SK-N-SH (cell line): ENCODE measurements at regions not wholly inside any gene's neighbourhood (a gene's known extent, or its start where the extent isn't known, plus 50 kb on each side); places are given as distances from the start of the nearest gene placed in this dataset.

Experiments used
- CTCF ChIA-PET: fragments of 300-600, 350-600 bp; formaldehyde crosslinking; extraction: SDS; loops from one replicate; lab custom pipeline; 2021; lab: Yijun Ruan, JAX
- POLR2A ChIA-PET: fragments of 350-600 bp; sonication (Branson Sonifier 250); formaldehyde crosslinking; extraction: SDS; loops from one replicate; lab custom pipeline; 2020; ENCODE audit warnings: antibody characterized with exemption, inconsistent platforms; lab: Yijun Ruan, JAX
- DNase-seq: peaks from one replicate; pipeline ENCODE4 v3.0.0; 2012
- H2AFZ ChIP-seq: fragments of 200-600 bp; sonication (generic); 2 replicates; pipeline ENCODE4 v1.8.1; 2016; ENCODE audit warnings: antibody characterized with exemption, mild to moderate bottlenecking, low read depth
- H3F3A ChIP-seq: fragments of 200-600 bp; sonication (generic); replicated peaks from 2 replicates; pipeline ENCODE3; 2016; ENCODE audit warnings: antibody characterized with exemption, mild to moderate bottlenecking; ENCODE audit not compliant: insufficient read depth
- H3K27ac ChIP-seq, 2 experiments: fragments of 200-500 bp in 1 of 2; fragments of 200-600 bp in 1 of 2; sonication (Bioruptor generic) in 1 of 2; sonication (generic), shearing (Covaris generic) in 1 of 2; 2 replicates each; pipeline versions ENCODE4 v1.5.1 to v1.6.1; 2014 to 2016; ENCODE audit warnings: low read depth in 2 of 2, inconsistent platforms in 1 of 2, low read length in 1 of 2, mild to moderate bottlenecking in 1 of 2, mixed read lengths in 1 of 2
- H3K27me3 ChIP-seq: fragments of 200-600 bp; sonication (generic), shearing (Covaris generic); 2 replicates; pipeline ENCODE4 v1.6.1; 2016; ENCODE audit warnings: mixed run types; ENCODE audit not compliant: insufficient read depth
- H3K36me3 ChIP-seq, 2 experiments: fragments of 200-500 bp in 1 of 2; fragments of 200-600 bp in 1 of 2; sonication (Bioruptor generic) in 1 of 2; sonication (generic) in 1 of 2; replicated peaks in 1 of 2; 2 replicates each; pipeline versions ENCODE3 to v1.5.1; 2014 to 2016; ENCODE audit warnings: low read length in 1 of 2, mild to moderate bottlenecking in 1 of 2; ENCODE audit not compliant: insufficient read depth in 2 of 2, control insufficient read depth in 1 of 2
- H3K4me1 ChIP-seq, 2 experiments: fragments of 200-500 bp in 1 of 2; fragments of 200-600 bp in 1 of 2; sonication (Bioruptor generic) in 1 of 2; sonication (generic), shearing (Covaris generic) in 1 of 2; 2 replicates each; pipeline versions ENCODE4 v1.5.1 to v1.6.1; 2014 to 2016; ENCODE audit warnings: low read depth in 1 of 2, low read length in 1 of 2, mixed run types in 1 of 2; ENCODE audit not compliant: insufficient read depth in 2 of 2, control insufficient read depth in 1 of 2
- H3K4me2 ChIP-seq: fragments of 200-600 bp; sonication (generic), shearing (Covaris generic); 2 replicates; pipeline ENCODE4 v1.6.1; 2017; ENCODE audit warnings: mixed run types
- H3K4me3 ChIP-seq, 2 experiments: fragments of 200-500 bp in 1 of 2; fragments of 200-600 bp in 1 of 2; sonication (Bioruptor generic) in 1 of 2; sonication (generic), shearing (Covaris generic) in 1 of 2; 2 replicates each; pipeline versions ENCODE4 v1.5.1 to v1.8.1; 2014 to 2016; ENCODE audit warnings: low read depth in 2 of 2, inconsistent platforms in 1 of 2, low read length in 1 of 2, mild to moderate bottlenecking in 1 of 2, mixed read lengths in 1 of 2, moderate library complexity in 1 of 2
- H3K79me2 ChIP-seq: fragments of 200-600 bp; sonication (generic); 2 replicates; pipeline ENCODE4 v1.8.1; 2017; ENCODE audit warnings: mild to moderate bottlenecking; ENCODE audit not compliant: insufficient read depth
- H3K9ac ChIP-seq: fragments of 200-600 bp; sonication (generic); 2 replicates; pipeline ENCODE4 v1.6.1; 2017; ENCODE audit warnings: mixed run types
- H3K9me2 ChIP-seq: fragments of 200-600 bp; sonication (generic); 2 replicates; pipeline ENCODE4 v1.6.1; 2017; ENCODE audit warnings: mixed run types
- H3K9me3 ChIP-seq: fragments of 200-600 bp; sonication (generic); 2 replicates; pipeline ENCODE4 v1.6.1; 2017; ENCODE audit warnings: mixed run types, mild to moderate bottlenecking, moderate library complexity
- H4K20me1 ChIP-seq: fragments of 200-600 bp; sonication (generic); 2 replicates; pipeline ENCODE4 v1.6.1; 2017; ENCODE audit warnings: mild to moderate bottlenecking, mixed run types; ENCODE audit not compliant: insufficient read depth
- ELF1 ChIP-seq: IDR thresholded peaks from 2 replicates; pipeline ENCODE4 v1.4.0; 2012
- FOSL2 ChIP-seq: IDR thresholded peaks from 2 replicates; pipeline ENCODE4 v1.4.0; 2012; ENCODE audit warnings: low read depth, mild to moderate bottlenecking, moderate library complexity, borderline replicate concordance
- FOXJ3 ChIP-seq: sonication (generic); formaldehyde crosslinking; IDR thresholded peaks from 2 replicates; pipeline ENCODE4 v1.5.1; 2020; ENCODE audit warnings: mild to moderate bottlenecking, missing genetic modification reagents
- GABPA ChIP-seq: IDR thresholded peaks from 2 replicates; pipeline ENCODE4 v1.4.0; 2012; ENCODE audit warnings: low read depth, mild to moderate bottlenecking
- JUND ChIP-seq: IDR thresholded peaks from 2 replicates; pipeline ENCODE4 v1.4.0; 2012
- NFIC ChIP-seq: IDR thresholded peaks from 2 replicates; pipeline ENCODE4 v1.4.0; 2012; ENCODE audit warnings: borderline replicate concordance
- NRF1 ChIP-seq: IDR thresholded peaks from 2 replicates; pipeline ENCODE4 v1.6.1; 2012; ENCODE audit warnings: low read depth, mild to moderate bottlenecking, low read length
- RFX5 ChIP-seq: IDR thresholded peaks from 2 replicates; pipeline ENCODE4 v1.6.1; 2012; ENCODE audit warnings: mild to moderate bottlenecking, improper control_type of control experiment, low read length
- RXRA ChIP-seq: IDR thresholded peaks from 2 replicates; pipeline ENCODE4 v1.4.0; 2012; ENCODE audit warnings: low read depth, mild to moderate bottlenecking, borderline replicate concordance
- TCF12 ChIP-seq: IDR thresholded peaks from 2 replicates; pipeline ENCODE4 v1.4.0; 2012
- TEAD4 ChIP-seq: IDR thresholded peaks from 2 replicates; pipeline ENCODE4 v1.4.0; 2012; ENCODE audit warnings: mild to moderate bottlenecking, borderline replicate concordance; ENCODE audit not compliant: insufficient read depth
- WGBS: methylation state at CpG from one replicate; pipeline ENCODE4 v1.1.6; 2017; ENCODE audit warnings: low lambda C conversion rate; 5-methylcytosine and 5-hydroxymethylcytosine counted together
- TF ChIP-seq, protein P1 (sequence below): fragments of 200-600 bp; sonication (generic); IDR thresholded peaks from 2 replicates; pipeline ENCODE4 v1.6.1; 2017; ENCODE audit warnings: antibody characterized with exemption, mild to moderate bottlenecking, moderate library complexity
- TF ChIP-seq, protein P2 (sequence below): fragments of 150-350 bp; IDR thresholded peaks from 2 replicates; pipeline ENCODE4 v1.6.1; 2017; ENCODE audit warnings: antibody characterized with exemption, low read length, low read depth, borderline replicate concordance
- TF ChIP-seq, protein P3 (sequence below): IDR thresholded peaks from 2 replicates; pipeline ENCODE4 v1.4.0; 2012; ENCODE audit warnings: low read depth, borderline replicate concordance
- TF ChIP-seq, protein P4 (sequence below): IDR thresholded peaks from 2 replicates; pipeline ENCODE4; 2012
- TF ChIP-seq, protein P5 (sequence below): IDR thresholded peaks from 2 replicates; pipeline ENCODE4 v1.4.0; 2012; ENCODE audit warnings: low read depth, borderline replicate concordance
- TF ChIP-seq, protein P6 (sequence below): IDR thresholded peaks from 2 replicates; pipeline ENCODE4 v1.6.1; 2012; ENCODE audit warnings: mild to moderate bottlenecking, low read depth, low read length, moderate library complexity

DNA sequence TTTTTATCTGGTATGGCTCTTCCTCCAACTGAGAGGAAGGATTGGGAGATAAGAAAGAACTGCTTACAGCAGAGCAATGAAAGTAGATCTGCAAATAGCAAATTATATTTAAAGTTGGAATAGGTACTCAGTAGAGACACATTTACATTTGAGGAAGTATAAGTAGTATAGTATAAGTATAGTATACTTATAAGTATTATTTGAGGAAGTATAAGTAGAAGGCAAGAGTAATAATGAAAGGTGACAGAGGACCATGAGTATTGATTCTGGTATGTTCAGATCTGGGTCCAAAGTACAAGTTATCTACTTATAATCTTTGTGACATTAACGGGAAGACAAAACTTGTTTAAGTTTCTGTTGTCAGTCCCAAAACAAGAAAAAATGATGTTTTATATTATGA lies 527.6 kb upstream of the SORCS1 start:
- Histone ChIP-seq H3K4me1 (no peaks in the 10 kb centered on the region), H3K9me3 (no peaks in the 10 kb centered on the region), H3K9me2 (no peaks in the 10 kb centered on the region), H3K9ac (no peak overlapping the region), H3K27ac (no peak overlapping the region), H3K4me3 (no peak overlapping the region), H3K36me3 (no peaks in the 10 kb centered on the region), H3K27me3 (no peaks in the 10 kb centered on the region), H3F3A (no peaks in the 10 kb centered on the region), H3K4me2 (no peak overlapping the region), H3K79me2 (no peaks in the 10 kb centered on the region), H2AFZ (0 out of 2 replicates have a peak overlapping the region, but pooled peaks have one; percentile 41), H4K20me1 (no peaks in the 10 kb centered on the region)
- 24% methylated on average over 1 of the region's 1 CpG for WGBS
- CTCF ChIA-PET, result no interaction called here
- POLR2A ChIA-PET, result no interaction called here
- TF ChIP-seq, protein P1, sequence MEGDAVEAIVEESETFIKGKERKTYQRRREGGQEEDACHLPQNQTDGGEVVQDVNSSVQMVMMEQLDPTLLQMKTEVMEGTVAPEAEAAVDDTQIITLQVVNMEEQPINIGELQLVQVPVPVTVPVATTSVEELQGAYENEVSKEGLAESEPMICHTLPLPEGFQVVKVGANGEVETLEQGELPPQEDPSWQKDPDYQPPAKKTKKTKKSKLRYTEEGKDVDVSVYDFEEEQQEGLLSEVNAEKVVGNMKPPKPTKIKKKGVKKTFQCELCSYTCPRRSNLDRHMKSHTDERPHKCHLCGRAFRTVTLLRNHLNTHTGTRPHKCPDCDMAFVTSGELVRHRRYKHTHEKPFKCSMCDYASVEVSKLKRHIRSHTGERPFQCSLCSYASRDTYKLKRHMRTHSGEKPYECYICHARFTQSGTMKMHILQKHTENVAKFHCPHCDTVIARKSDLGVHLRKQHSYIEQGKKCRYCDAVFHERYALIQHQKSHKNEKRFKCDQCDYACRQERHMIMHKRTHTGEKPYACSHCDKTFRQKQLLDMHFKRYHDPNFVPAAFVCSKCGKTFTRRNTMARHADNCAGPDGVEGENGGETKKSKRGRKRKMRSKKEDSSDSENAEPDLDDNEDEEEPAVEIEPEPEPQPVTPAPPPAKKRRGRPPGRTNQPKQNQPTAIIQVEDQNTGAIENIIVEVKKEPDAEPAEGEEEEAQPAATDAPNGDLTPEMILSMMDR, result no peak
- no peak for TF ChIP-seq RFX5
- TF ChIP-seq, protein P2, sequence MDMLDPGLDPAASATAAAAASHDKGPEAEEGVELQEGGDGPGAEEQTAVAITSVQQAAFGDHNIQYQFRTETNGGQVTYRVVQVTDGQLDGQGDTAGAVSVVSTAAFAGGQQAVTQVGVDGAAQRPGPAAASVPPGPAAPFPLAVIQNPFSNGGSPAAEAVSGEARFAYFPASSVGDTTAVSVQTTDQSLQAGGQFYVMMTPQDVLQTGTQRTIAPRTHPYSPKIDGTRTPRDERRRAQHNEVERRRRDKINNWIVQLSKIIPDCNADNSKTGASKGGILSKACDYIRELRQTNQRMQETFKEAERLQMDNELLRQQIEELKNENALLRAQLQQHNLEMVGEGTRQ, result no peak
- no peak for TF ChIP-seq ELF1
- TF ChIP-seq, protein P3, sequence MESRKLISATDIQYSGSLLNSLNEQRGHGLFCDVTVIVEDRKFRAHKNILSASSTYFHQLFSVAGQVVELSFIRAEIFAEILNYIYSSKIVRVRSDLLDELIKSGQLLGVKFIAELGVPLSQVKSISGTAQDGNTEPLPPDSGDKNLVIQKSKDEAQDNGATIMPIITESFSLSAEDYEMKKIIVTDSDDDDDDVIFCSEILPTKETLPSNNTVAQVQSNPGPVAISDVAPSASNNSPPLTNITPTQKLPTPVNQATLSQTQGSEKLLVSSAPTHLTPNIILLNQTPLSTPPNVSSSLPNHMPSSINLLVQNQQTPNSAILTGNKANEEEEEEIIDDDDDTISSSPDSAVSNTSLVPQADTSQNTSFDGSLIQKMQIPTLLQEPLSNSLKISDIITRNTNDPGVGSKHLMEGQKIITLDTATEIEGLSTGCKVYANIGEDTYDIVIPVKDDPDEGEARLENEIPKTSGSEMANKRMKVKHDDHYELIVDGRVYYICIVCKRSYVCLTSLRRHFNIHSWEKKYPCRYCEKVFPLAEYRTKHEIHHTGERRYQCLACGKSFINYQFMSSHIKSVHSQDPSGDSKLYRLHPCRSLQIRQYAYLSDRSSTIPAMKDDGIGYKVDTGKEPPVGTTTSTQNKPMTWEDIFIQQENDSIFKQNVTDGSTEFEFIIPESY, result no peak
- TF ChIP-seq, protein P4, sequence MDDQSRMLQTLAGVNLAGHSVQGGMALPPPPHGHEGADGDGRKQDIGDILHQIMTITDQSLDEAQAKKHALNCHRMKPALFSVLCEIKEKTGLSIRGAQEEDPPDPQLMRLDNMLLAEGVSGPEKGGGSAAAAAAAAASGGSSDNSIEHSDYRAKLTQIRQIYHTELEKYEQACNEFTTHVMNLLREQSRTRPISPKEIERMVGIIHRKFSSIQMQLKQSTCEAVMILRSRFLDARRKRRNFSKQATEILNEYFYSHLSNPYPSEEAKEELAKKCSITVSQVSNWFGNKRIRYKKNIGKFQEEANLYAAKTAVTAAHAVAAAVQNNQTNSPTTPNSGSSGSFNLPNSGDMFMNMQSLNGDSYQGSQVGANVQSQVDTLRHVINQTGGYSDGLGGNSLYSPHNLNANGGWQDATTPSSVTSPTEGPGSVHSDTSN, result no peak
- TF ChIP-seq JUND, result no peak
- TF ChIP-seq, protein P5, sequence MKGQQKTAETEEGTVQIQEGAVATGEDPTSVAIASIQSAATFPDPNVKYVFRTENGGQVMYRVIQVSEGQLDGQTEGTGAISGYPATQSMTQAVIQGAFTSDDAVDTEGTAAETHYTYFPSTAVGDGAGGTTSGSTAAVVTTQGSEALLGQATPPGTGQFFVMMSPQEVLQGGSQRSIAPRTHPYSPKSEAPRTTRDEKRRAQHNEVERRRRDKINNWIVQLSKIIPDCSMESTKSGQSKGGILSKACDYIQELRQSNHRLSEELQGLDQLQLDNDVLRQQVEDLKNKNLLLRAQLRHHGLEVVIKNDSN, result no peak
- DNase-seq, result no peak

DNA sequence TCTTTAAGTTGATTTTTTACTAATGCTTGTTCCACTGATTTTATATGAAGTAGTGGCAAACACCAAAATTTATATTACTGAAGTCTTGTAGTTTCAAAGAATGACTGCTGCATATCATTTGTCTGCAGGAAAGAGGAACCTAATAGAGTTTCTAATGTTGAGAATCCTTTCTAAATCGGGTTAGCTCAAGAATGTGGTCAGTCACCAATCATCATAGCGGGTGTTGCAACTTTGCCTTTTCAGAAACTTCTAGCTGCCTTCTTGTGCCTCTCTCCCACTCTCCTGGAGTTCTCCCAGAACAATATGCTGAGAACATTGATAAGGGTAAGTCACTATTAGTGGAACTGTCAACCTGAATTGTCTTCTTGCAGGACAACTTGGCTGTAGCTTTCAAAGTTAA lies 524.8 kb upstream of the SORCS1 start:
- H3K36me3 ChIP-seq, result no peaks in the 10 kb centered on the region
- H3K4me1 ChIP-seq, result no peaks in the 10 kb centered on the region
- no peak overlapping the region for H2AFZ ChIP-seq
- no peak overlapping the region for H3K9ac ChIP-seq
- no peaks in the 10 kb centered on the region for H3K79me2 ChIP-seq
- H3K9me2 ChIP-seq, result no peaks in the 10 kb centered on the region
- no peak overlapping the region for H3K4me2 ChIP-seq
- no peaks in the 10 kb centered on the region for H3F3A ChIP-seq
- ChIA-PET CTCF (interaction anchor here (1.1 kb wide), 1 partner anchor 27 kb away, joined by 3 read pairs; no protein-coding TSS in a partner anchor), POLR2A (no interaction called here)
- 62% methylated on average over 2 of the region's 2 CpGs for WGBS
- H3K4me3 ChIP-seq, result no peak overlapping the region
- H4K20me1 ChIP-seq, result no peaks in the 10 kb centered on the region
- no peaks in the 10 kb centered on the region for H3K9me3 ChIP-seq
- DNase-seq, result no peak
- H3K27ac ChIP-seq, result no peak overlapping the region
- no peaks in the 10 kb centered on the region for H3K27me3 ChIP-seq
- no peak for TF ChIP-seq NFIC
- no peak for TF ChIP-seq GABPA
- no peak for TF ChIP-seq JUND
- TF ChIP-seq RXRA, result no peak
- TF ChIP-seq, protein P2, result no peak
- no peak for TF ChIP-seq NRF1
- TF ChIP-seq FOXJ3 (CRISPR knock-in tag), result no peak
- no peak for TF ChIP-seq TEAD4
- TF ChIP-seq ELF1, result no peak
- no peak for TF ChIP-seq FOSL2
- TF ChIP-seq TCF12, result no peak
- no peak for TF ChIP-seq RFX5
- TF ChIP-seq, protein P6, sequence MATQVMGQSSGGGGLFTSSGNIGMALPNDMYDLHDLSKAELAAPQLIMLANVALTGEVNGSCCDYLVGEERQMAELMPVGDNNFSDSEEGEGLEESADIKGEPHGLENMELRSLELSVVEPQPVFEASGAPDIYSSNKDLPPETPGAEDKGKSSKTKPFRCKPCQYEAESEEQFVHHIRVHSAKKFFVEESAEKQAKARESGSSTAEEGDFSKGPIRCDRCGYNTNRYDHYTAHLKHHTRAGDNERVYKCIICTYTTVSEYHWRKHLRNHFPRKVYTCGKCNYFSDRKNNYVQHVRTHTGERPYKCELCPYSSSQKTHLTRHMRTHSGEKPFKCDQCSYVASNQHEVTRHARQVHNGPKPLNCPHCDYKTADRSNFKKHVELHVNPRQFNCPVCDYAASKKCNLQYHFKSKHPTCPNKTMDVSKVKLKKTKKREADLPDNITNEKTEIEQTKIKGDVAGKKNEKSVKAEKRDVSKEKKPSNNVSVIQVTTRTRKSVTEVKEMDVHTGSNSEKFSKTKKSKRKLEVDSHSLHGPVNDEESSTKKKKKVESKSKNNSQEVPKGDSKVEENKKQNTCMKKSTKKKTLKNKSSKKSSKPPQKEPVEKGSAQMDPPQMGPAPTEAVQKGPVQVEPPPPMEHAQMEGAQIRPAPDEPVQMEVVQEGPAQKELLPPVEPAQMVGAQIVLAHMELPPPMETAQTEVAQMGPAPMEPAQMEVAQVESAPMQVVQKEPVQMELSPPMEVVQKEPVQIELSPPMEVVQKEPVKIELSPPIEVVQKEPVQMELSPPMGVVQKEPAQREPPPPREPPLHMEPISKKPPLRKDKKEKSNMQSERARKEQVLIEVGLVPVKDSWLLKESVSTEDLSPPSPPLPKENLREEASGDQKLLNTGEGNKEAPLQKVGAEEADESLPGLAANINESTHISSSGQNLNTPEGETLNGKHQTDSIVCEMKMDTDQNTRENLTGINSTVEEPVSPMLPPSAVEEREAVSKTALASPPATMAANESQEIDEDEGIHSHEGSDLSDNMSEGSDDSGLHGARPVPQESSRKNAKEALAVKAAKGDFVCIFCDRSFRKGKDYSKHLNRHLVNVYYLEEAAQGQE, result no peak
